K562 (cell line): ENCODE measurements at regions not wholly inside any gene's neighbourhood (a gene's known extent, or its start where the extent isn't known, plus 50 kb on each side); places are given as distances from the start of the nearest gene placed in this dataset.

Source experiments
- ATAC-seq: fragments of 200-7000 bp; cut with Tn5 transposase; 3 replicates; pipeline ENCODE4 v1.9.1; 2020; ENCODE audit warnings: moderate library complexity
- BruUV-seq: library from RNA; stranded (reverse); fragments of 400-500 nt; replicated peaks from 2 replicates; lab custom pipeline; 2021; lab: Mats Ljungman, UMichigan
- CTCF ChIA-PET: fragments of 300-600 bp; formaldehyde crosslinking; extraction: SDS; loops from one replicate; lab custom pipeline; 2021; ENCODE audit warnings: low intra/inter-chr PET ratio; lab: Yijun Ruan, JAX
- POLR2A ChIA-PET: fragments of 300-600, 350-650 bp; sonication (Branson Sonifier 250); formaldehyde crosslinking; extraction: SDS; loops from one replicate; lab custom pipeline; 2021; ENCODE audit warnings: antibody characterized with exemption, inconsistent platforms; lab: Yijun Ruan, JAX
- DNase-seq, 4 experiments: peaks; one replicate each; pipeline versions ENCODE4 v3.0.0 to v3.0.0-alpha.2; 2011 to 2018; ENCODE audit warnings: low spot score in 3 of 4, mixed read lengths in 3 of 4; ENCODE audit errors: extremely low read depth in 1 of 4
- FAIRE-seq: peaks from 2 replicates; lab custom pipeline; 2011; peaks lifted over from hg19 to GRCh38; lab: Jason Lieb, UNC
- H2AFZ ChIP-seq: 2 replicates; pipeline ENCODE4 v1.6.0; 2011; ENCODE audit warnings: low read depth, low read length, control low read depth, inconsistent platforms
- H3K27ac ChIP-seq: fragments of 200-600 bp; 3 replicates; pipeline ENCODE4 v1.8.0; 2011; ENCODE audit warnings: low read depth, mild to moderate bottlenecking, control low read depth, inconsistent platforms, low read length, moderate library complexity, mixed read lengths; ENCODE audit errors: extremely low read depth
- H3K27me3 ChIP-seq, 2 experiments: fragments of 300-600 bp in 1 of 2; 2 replicates in 1 of 2; 3 replicates in 1 of 2; pipeline versions ENCODE4 v1.6.0 to v1.8.0; 2011; ENCODE audit warnings: inconsistent platforms in 2 of 2, low read length in 2 of 2, mild to moderate bottlenecking in 1 of 2, mixed read lengths in 1 of 2, moderate library complexity in 1 of 2; ENCODE audit not compliant: control insufficient read depth in 2 of 2, insufficient read depth in 2 of 2
- H3K36me3 ChIP-seq: fragments of 300-600 bp; 3 replicates; pipeline ENCODE4 v1.8.0; 2011; ENCODE audit warnings: mild to moderate bottlenecking, low read length, inconsistent platforms; ENCODE audit not compliant: control insufficient read depth, insufficient read depth
- H3K4me1 ChIP-seq, 2 experiments: fragments of 200-600 bp in 1 of 2; replicated peaks in 1 of 2; 2 replicates in 1 of 2; 3 replicates in 1 of 2; pipeline versions ENCODE4 v1.5.1 to v1.8.0; 2011; ENCODE audit warnings: inconsistent platforms in 2 of 2, low read length in 2 of 2, mild to moderate bottlenecking in 1 of 2, mixed read lengths in 1 of 2, moderate library complexity in 1 of 2; ENCODE audit not compliant: control insufficient read depth in 2 of 2, insufficient read depth in 2 of 2
- H3K4me2 ChIP-seq: 2 replicates; pipeline ENCODE4 v1.6.1; 2011; ENCODE audit warnings: low read length, control low read depth, inconsistent platforms, mixed read lengths; ENCODE audit not compliant: insufficient read depth
- H3K4me3 ChIP-seq: fragments of 200-600 bp; sonication (generic), shearing (Covaris generic); 2 replicates; pipeline ENCODE4 v1.5.1; 2016; ENCODE audit warnings: control low read depth, inconsistent platforms
- H3K79me2 ChIP-seq: fragments of 200-600 bp; 3 replicates; pipeline ENCODE4 v1.8.0; 2011; ENCODE audit warnings: low read length, inconsistent platforms; ENCODE audit not compliant: control insufficient read depth, insufficient read depth
- H3K9ac ChIP-seq, 2 experiments: 2 replicates each; pipeline versions ENCODE4 v1.6.0 to v1.6.1; 2011; ENCODE audit warnings: low read depth in 2 of 2, low read length in 2 of 2, control low read depth in 1 of 2, inconsistent platforms in 1 of 2, mild to moderate bottlenecking in 1 of 2, mixed read lengths in 1 of 2; ENCODE audit not compliant: insufficient read depth in 1 of 2
- H3K9me1 ChIP-seq: one replicate; pipeline ENCODE4 v1.6.0; 2011; ENCODE audit warnings: inconsistent platforms, mild to moderate bottlenecking, low read length, moderate library complexity; ENCODE audit not compliant: control insufficient read depth, insufficient read depth
- H3K9me3 ChIP-seq: replicated peaks from 2 replicates; pipeline ENCODE4 v1.5.1; 2011; ENCODE audit warnings: low read depth, low read length, inconsistent platforms; ENCODE audit not compliant: control insufficient read depth, insufficient read depth
- H4K20me1 ChIP-seq: replicated peaks from 2 replicates; pipeline ENCODE4 v1.6.1; 2011; ENCODE audit warnings: low read length, inconsistent platforms, mixed read lengths; ENCODE audit not compliant: control insufficient read depth, insufficient read depth
- ARID4B ChIP-seq: sonication (generic); formaldehyde crosslinking; IDR thresholded peaks from 2 replicates; pipeline ENCODE4 v1.8.0; 2022; ENCODE audit warnings: mild to moderate bottlenecking, missing genetic modification reagents
- CBX1 ChIP-seq: sonication (generic); IDR thresholded peaks from 2 replicates; pipeline ENCODE4 v1.6.1; 2016; ENCODE audit warnings: antibody characterized with exemption, low read depth, mild to moderate bottlenecking
- HDAC3 ChIP-seq: fragments of 450-650 bp; IDR thresholded peaks from 2 replicates; pipeline ENCODE4 v1.6.1; 2018; ENCODE audit warnings: borderline replicate concordance, mild to moderate bottlenecking, moderate library complexity; ENCODE audit not compliant: partially characterized antibody
- NCOA6 ChIP-seq: fragments of 450-650 bp; IDR thresholded peaks from 2 replicates; pipeline ENCODE4 v1.6.1; 2017; ENCODE audit warnings: mild to moderate bottlenecking
- RFX1 ChIP-seq: fragments of 450-650 bp; IDR thresholded peaks from 2 replicates; pipeline ENCODE4 v1.6.1; 2016; ENCODE audit warnings: mild to moderate bottlenecking, moderate library complexity
- XRCC5 ChIP-seq: fragments of 200-400 bp; formaldehyde crosslinking; IDR thresholded peaks from 2 replicates; pipeline ENCODE4 v1.6.1; 2017; ENCODE audit warnings: low read depth, mild to moderate bottlenecking, low read length
- ZNF212 ChIP-seq: fragments of 450-650 bp; formaldehyde crosslinking; IDR thresholded peaks from 2 replicates; pipeline ENCODE4 v1.4.0; 2020; ENCODE audit warnings: mild to moderate bottlenecking
- ZNF347 ChIP-seq: fragments of 450-650 bp; formaldehyde crosslinking; IDR thresholded peaks from 2 replicates; pipeline ENCODE4 v1.4.0; 2020; ENCODE audit warnings: low read depth, mild to moderate bottlenecking, moderate library complexity
- WGBS: fragments of 100-300 bp; shearing (Covaris generic); methylation state at CpG from one replicate; pipeline ENCODE4 v1.1.6; 2016; ENCODE audit warnings: low coverage, mixed read lengths; ENCODE audit not compliant: insufficient coverage; ENCODE audit errors: missing lambda C conversion rate; 5-methylcytosine and 5-hydroxymethylcytosine counted together
- in situ Hi-C: fragments of 300-500 bp; cut with MboI; formaldehyde crosslinking; loops from 4 replicates; pipeline ENCODE4 v1.15.0; 2018; ENCODE audit warnings: inconsistent platforms, mixed read lengths
- intact Hi-C: fragments of 100-400 bp; cut with micrococcal nuclease; formaldehyde crosslinking; loops from 2 replicates; pipeline ENCODE4 v1.14.2; 2022

GRCh38 chr6:145406783-145407182, 328.5 kb downstream of the EPM2A start:
- no peak overlapping the region for H2AFZ ChIP-seq
- no TSS peak for BruUV-seq
- DNase-seq, result no peak
- ATAC-seq, result no peak
- H3K4me2 ChIP-seq, result no peak overlapping the region
- H3K9me3 ChIP-seq, result no peaks in the 10 kb centered on the region; the same call in none of the 2 replicates
- H3K4me1 ChIP-seq, result no peaks in the 10 kb centered on the region
- no peak for FAIRE-seq
- no peaks in the 10 kb centered on the region for H3K9me1 ChIP-seq
- ChIA-PET POLR2A (no interaction called here), CTCF (no interaction called here)
- no peaks in the 10 kb centered on the region for H3K27me3 ChIP-seq
- no peaks in the 10 kb centered on the region for H3K79me2 ChIP-seq
- no peaks in the 10 kb centered on the region for H3K36me3 ChIP-seq
- intact Hi-C loops, result no loop called here
- H4K20me1 ChIP-seq, result no peaks in the 10 kb centered on the region
- no peak overlapping the region for H3K4me3 ChIP-seq
- 0% methylated on average over 4 of the region's 4 CpGs for WGBS
- no peak overlapping the region for H3K9ac ChIP-seq
- no peak overlapping the region for H3K27ac ChIP-seq
- TF ChIP-seq XRCC5 (no peak), HDAC3 (no peak), NCOA6 (no peak)
- TF ChIP-seq, all 486 proteins: peak for 0
- in situ Hi-C loops, result no loop called here

GRCh38 chr6:145415616-145416015, 319.7 kb downstream of the EPM2A start:
- 0% methylated on average over 2 of the region's 2 CpGs for WGBS
- no peaks in the 10 kb centered on the region for H3K36me3 ChIP-seq
- no peak overlapping the region for H3K9ac ChIP-seq
- TF ChIP-seq ZNF212 (CRISPR knock-in tag) (no peak), CBX1 (no peak), RFX1 (no peak), ZNF347 (CRISPR knock-in tag) (no peak), ARID4B (CRISPR knock-in tag) (no peak)
- H4K20me1 ChIP-seq, result no peaks in the 10 kb centered on the region
- intact Hi-C loops, result no loop called here
- H3K27ac ChIP-seq, result no peak overlapping the region
- no peaks in the 10 kb centered on the region for H3K79me2 ChIP-seq
- CTCF ChIA-PET, result no interaction called here
- no peaks in the 10 kb centered on the region; the same call in none of the 2 replicates for H3K9me3 ChIP-seq
- BruUV-seq, result no TSS peak
- H3K4me2 ChIP-seq, result no peak overlapping the region
- no peaks in the 10 kb centered on the region for H3K4me1 ChIP-seq
- no peaks in the 10 kb centered on the region for H3K27me3 ChIP-seq
- no peaks in the 10 kb centered on the region for H3K9me1 ChIP-seq
- in situ Hi-C loops, result no loop called here
- DNase-seq (no peak), FAIRE-seq (no peak), ATAC-seq (no peak)
- H3K4me3 ChIP-seq, result no peak overlapping the region
- POLR2A ChIA-PET, result no interaction called here
- H2AFZ ChIP-seq, result no peak overlapping the region
